H9 (cell line): ENCODE measurements at regions not wholly inside any gene's neighbourhood (a gene's known extent, or its start where the extent isn't known, plus 50 kb on each side); places are given as distances from the start of the nearest gene placed in this dataset.

Experiments
- DNase-seq: peaks from one replicate; pipeline ENCODE4 v3.0.0-alpha.2; 2017
- H2AFZ ChIP-seq: one replicate; pipeline ENCODE4 v1.6.1; 2013; ENCODE audit warnings: mild to moderate bottlenecking, low read length, control low read depth, moderate library complexity
- H2AK5ac ChIP-seq: 2 replicates; pipeline ENCODE4 v1.6.1; 2013; ENCODE audit warnings: low read length, control low read depth, mixed read lengths; ENCODE audit not compliant: insufficient read length
- H2BK120ac ChIP-seq: one replicate; pipeline ENCODE4 v1.6.1; 2013; ENCODE audit warnings: low read depth, mild to moderate bottlenecking, low read length, control low read depth, inconsistent platforms; ENCODE audit not compliant: poor library complexity, severe bottlenecking
- H2BK12ac ChIP-seq: 2 replicates; pipeline ENCODE4 v1.6.1; 2013; ENCODE audit warnings: low read length, control low read depth, mixed read lengths, low read depth; ENCODE audit not compliant: insufficient read length
- H2BK15ac ChIP-seq: 2 replicates; pipeline ENCODE4 v1.6.1; 2013; ENCODE audit warnings: low read depth, low read length, control low read depth
- H2BK20ac ChIP-seq: one replicate; pipeline ENCODE4 v1.6.1; 2013; ENCODE audit warnings: low read depth, mild to moderate bottlenecking, low read length, control low read depth, inconsistent platforms; ENCODE audit not compliant: poor library complexity, severe bottlenecking
- H2BK5ac ChIP-seq: 2 replicates; pipeline ENCODE4 v1.6.1; 2013; ENCODE audit warnings: low read length, control low read depth, mixed read lengths; ENCODE audit not compliant: insufficient read length
- H3K14ac ChIP-seq: 2 replicates; pipeline ENCODE4 v1.6.1; 2013; ENCODE audit warnings: low read length, control low read depth; ENCODE audit not compliant: insufficient read depth
- H3K18ac ChIP-seq: 2 replicates; pipeline ENCODE4 v1.6.1; 2013; ENCODE audit warnings: low read depth, mild to moderate bottlenecking, mixed read lengths, low read length, control low read depth; ENCODE audit not compliant: insufficient read length
- H3K23ac ChIP-seq: 2 replicates; pipeline ENCODE4 v1.6.1; 2013; ENCODE audit warnings: low read length, control low read depth, mixed read lengths, low read depth; ENCODE audit not compliant: insufficient read length
- H3K23me2 ChIP-seq: 2 replicates; pipeline ENCODE4 v1.6.1; 2013; ENCODE audit warnings: low read depth, mild to moderate bottlenecking, mixed read lengths, low read length, control low read depth; ENCODE audit not compliant: insufficient read length, poor library complexity, severe bottlenecking
- H3K27ac ChIP-seq: 2 replicates; pipeline ENCODE4 v1.5.1; 2013; ENCODE audit warnings: low read length, control low read depth, mixed read lengths, low read depth; ENCODE audit not compliant: insufficient read length
- H3K27me3 ChIP-seq: 2 replicates; pipeline ENCODE4 v1.6.1; 2013; ENCODE audit warnings: low read length, control low read depth, inconsistent platforms; ENCODE audit not compliant: insufficient read depth
- H3K4ac ChIP-seq: 2 replicates; pipeline ENCODE4 v1.6.1; 2013; ENCODE audit warnings: low read depth, mild to moderate bottlenecking, control low read depth, inconsistent platforms, low read length, moderate library complexity
- H3K4me1 ChIP-seq: 2 replicates; pipeline ENCODE4 v1.6.1; 2013; ENCODE audit warnings: low read length, control low read depth, inconsistent platforms; ENCODE audit not compliant: insufficient read depth
- H3K4me2 ChIP-seq: 2 replicates; pipeline ENCODE4 v1.6.1; 2013; ENCODE audit warnings: low read length, control low read depth, mixed read lengths; ENCODE audit not compliant: insufficient read length, insufficient read depth
- H3K56ac ChIP-seq: 2 replicates; pipeline ENCODE4 v1.6.1; 2013; ENCODE audit warnings: low read depth, mild to moderate bottlenecking, mixed read lengths, low read length, control low read depth; ENCODE audit not compliant: insufficient read length
- H3K79me1 ChIP-seq: 2 replicates; pipeline ENCODE4 v1.6.1; 2013; ENCODE audit warnings: low read depth, mild to moderate bottlenecking, moderate library complexity, low read length, control low read depth, inconsistent platforms; ENCODE audit not compliant: insufficient read depth, poor library complexity, severe bottlenecking
- H3K79me2 ChIP-seq: 2 replicates; pipeline ENCODE4 v1.6.1; 2013; ENCODE audit warnings: low read length, control low read depth, inconsistent platforms; ENCODE audit not compliant: insufficient read depth
- H3K9ac ChIP-seq: 2 replicates; pipeline ENCODE4 v1.6.1; 2013; ENCODE audit warnings: low read length, control low read depth, mixed read lengths; ENCODE audit not compliant: insufficient read length; ENCODE audit errors: extremely low read depth
- H3K9me3 ChIP-seq: one replicate; pipeline ENCODE4 v1.6.1; 2013; ENCODE audit warnings: low read depth, low read length, inconsistent platforms; ENCODE audit not compliant: control insufficient read depth
- H3T11ph ChIP-seq: one replicate; pipeline ENCODE4 v1.6.1; 2013; ENCODE audit warnings: mild to moderate bottlenecking, low read length, control low read depth, inconsistent platforms
- H4K20me1 ChIP-seq: one replicate; pipeline ENCODE4 v1.6.1; 2013; ENCODE audit not compliant: control insufficient read depth, insufficient read length, insufficient read depth
- H4K5ac ChIP-seq: 2 replicates; pipeline ENCODE4 v1.6.1; 2013; ENCODE audit warnings: low read depth, mild to moderate bottlenecking, mixed read lengths, low read length, control low read depth; ENCODE audit not compliant: insufficient read length
- H4K8ac ChIP-seq: replicated peaks from 2 replicates; pipeline ENCODE4 v1.6.1; 2013; ENCODE audit warnings: low read length, control low read depth, mixed read lengths, low read depth; ENCODE audit not compliant: insufficient read length
- H4K91ac ChIP-seq: 2 replicates; pipeline ENCODE4 v1.6.1; 2013; ENCODE audit warnings: low read depth, mild to moderate bottlenecking, moderate library complexity, mixed read lengths, low read length, control low read depth; ENCODE audit not compliant: insufficient read length
- H3K27ac Mint-ChIP-seq, 3 experiments: 2 replicates in 2 of 3; 3 replicates in 1 of 3; pipeline ENCODE4 v1.8.0; 2020 to 2021; ENCODE audit warnings: mixed read lengths in 3 of 3, mild to moderate bottlenecking in 1 of 3, moderate library complexity in 1 of 3
- H3K27me3 Mint-ChIP-seq: 2 replicates; pipeline ENCODE4 v1.8.0; 2021; ENCODE audit warnings: low read depth, mild to moderate bottlenecking, moderate library complexity, mixed read lengths
- H3K36me3 Mint-ChIP-seq, 3 experiments: 2 replicates in 2 of 3; 3 replicates in 1 of 3; pipeline ENCODE4 v1.8.0; 2020 to 2021; ENCODE audit warnings: low read depth in 3 of 3, mixed read lengths in 3 of 3; ENCODE audit not compliant: insufficient read depth in 1 of 3
- H3K4me1 Mint-ChIP-seq, 2 experiments: 2 replicates each; pipeline ENCODE4 v1.8.0; 2020; ENCODE audit warnings: mixed read lengths in 2 of 2
- H3K4me3 Mint-ChIP-seq, 2 experiments: 2 replicates in 1 of 2; 3 replicates in 1 of 2; pipeline ENCODE4 v1.8.0; 2020 to 2021; ENCODE audit warnings: mild to moderate bottlenecking in 2 of 2, mixed read lengths in 2 of 2, moderate library complexity in 1 of 2
- H3K9me3 Mint-ChIP-seq, 2 experiments: 2 replicates in 1 of 2; 3 replicates in 1 of 2; pipeline ENCODE4 v1.8.0; 2020; ENCODE audit warnings: mild to moderate bottlenecking in 2 of 2, mixed read lengths in 2 of 2, moderate library complexity in 1 of 2
- WGBS: extraction: QIAGEN DNeasy Blood & Tissue Kit; methylation state at CpG from one replicate; pipeline ENCODE4 v1.1.7; 2013; ENCODE audit warnings: missing lambda C conversion rate, low lambda C conversion rate, mixed read lengths; ENCODE audit not compliant: insufficient read length; ENCODE audit errors: extremely low coverage; 5-methylcytosine and 5-hydroxymethylcytosine counted together
- TF ChIP-seq, protein P1 (sequence below): fragments of 200-600 bp; sonication (generic); conservative IDR thresholded peaks from 3 replicates; pipeline ENCODE4 v1.8.0; 2021; ENCODE audit warnings: antibody characterized with exemption, mild to moderate bottlenecking

DNA sequence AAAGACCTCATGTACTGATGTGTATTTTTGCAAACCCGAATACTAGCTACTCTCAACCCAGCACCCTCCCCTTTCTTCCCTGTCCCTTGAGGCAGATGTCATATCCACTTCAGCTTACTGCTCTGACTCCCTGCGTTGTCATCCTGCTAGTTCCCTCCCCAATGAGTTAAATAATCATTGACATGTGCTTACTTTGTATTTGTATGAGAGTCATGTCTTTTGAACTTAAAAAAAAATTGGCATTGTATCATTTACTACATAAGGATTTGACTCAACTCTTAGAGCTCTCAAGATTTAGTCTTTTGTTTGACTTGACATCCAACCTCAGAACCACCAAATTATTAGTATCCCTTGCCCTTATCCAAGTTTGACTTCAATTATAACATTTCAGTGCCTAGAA, 219.7 kb upstream of the TUT7 start:
- peaks cover 4% of the 10 kb centered on the region; the same call in 1 of the 2 replicates for H3K27me3 Mint-ChIP-seq

More for the DNA sequence above, 219.7 kb upstream of the TUT7 start:
- TF ChIP-seq, protein P1, sequence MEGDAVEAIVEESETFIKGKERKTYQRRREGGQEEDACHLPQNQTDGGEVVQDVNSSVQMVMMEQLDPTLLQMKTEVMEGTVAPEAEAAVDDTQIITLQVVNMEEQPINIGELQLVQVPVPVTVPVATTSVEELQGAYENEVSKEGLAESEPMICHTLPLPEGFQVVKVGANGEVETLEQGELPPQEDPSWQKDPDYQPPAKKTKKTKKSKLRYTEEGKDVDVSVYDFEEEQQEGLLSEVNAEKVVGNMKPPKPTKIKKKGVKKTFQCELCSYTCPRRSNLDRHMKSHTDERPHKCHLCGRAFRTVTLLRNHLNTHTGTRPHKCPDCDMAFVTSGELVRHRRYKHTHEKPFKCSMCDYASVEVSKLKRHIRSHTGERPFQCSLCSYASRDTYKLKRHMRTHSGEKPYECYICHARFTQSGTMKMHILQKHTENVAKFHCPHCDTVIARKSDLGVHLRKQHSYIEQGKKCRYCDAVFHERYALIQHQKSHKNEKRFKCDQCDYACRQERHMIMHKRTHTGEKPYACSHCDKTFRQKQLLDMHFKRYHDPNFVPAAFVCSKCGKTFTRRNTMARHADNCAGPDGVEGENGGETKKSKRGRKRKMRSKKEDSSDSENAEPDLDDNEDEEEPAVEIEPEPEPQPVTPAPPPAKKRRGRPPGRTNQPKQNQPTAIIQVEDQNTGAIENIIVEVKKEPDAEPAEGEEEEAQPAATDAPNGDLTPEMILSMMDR, result no peak
- Histone ChIP-seq H3K23ac (no peak overlapping the region), H4K91ac (no peak overlapping the region), H2BK15ac (no peak overlapping the region), H2BK5ac (no peak overlapping the region), H3T11ph (no peak overlapping the region), H3K4me1 (no peaks in the 10 kb centered on the region; the same call in 1 of the 2 replicates), H2BK12ac (no peak overlapping the region), H3K4ac (no peak overlapping the region), H3K9me3 (no peaks in the 10 kb centered on the region), H3K27ac (no peak overlapping the region), H4K8ac (no peak overlapping the region), H2BK120ac (no peak overlapping the region), H3K79me1 (no peaks in the 10 kb centered on the region), H3K4me2 (no peak overlapping the region), H3K14ac (no peak overlapping the region), H3K18ac (no peak overlapping the region), H4K5ac (no peak overlapping the region), H2BK20ac (no peak overlapping the region), H2AK5ac (no peak overlapping the region), H3K27me3 (no peaks in the 10 kb centered on the region), H3K56ac (no peak overlapping the region), H4K20me1 (no peaks in the 10 kb centered on the region), H3K23me2 (no peaks in the 10 kb centered on the region), H3K79me2 (no peaks in the 10 kb centered on the region), H2AFZ (no peak overlapping the region), H3K9ac (no peak overlapping the region)
- WGBS, result no CpG with 5 or more reads among the region's 2 CpGs
- Mint-ChIP-seq H3K4me3 (no peak overlapping the region), H3K9me3 (peaks cover 3 to 7% of the 10 kb centered on the region in 2 experiments), H3K36me3 (no peaks in the 10 kb centered on the region; a peak in 1 of 7 replicates), H3K27ac (no peak overlapping the region), H3K4me1 (peaks cover 12 to 13% of the 10 kb centered on the region in 2 experiments)
- no peak for DNase-seq
